PFSK-1 (cell line): ENCODE measurements at regions not wholly inside any gene's neighbourhood (a gene's known extent, or its start where the extent isn't known, plus 50 kb on each side); places are given as distances from the start of the nearest gene placed in this dataset.

Experiments
- FOXP2 ChIP-seq: optimal IDR thresholded peaks from 2 replicates; pipeline ENCODE3; 2011; ENCODE audit warnings: borderline replicate concordance, control low read depth, inconsistent platforms; ENCODE audit not compliant: insufficient read depth; ENCODE audit errors: extremely low read length, extremely low read depth
- TAF1 ChIP-seq: IDR thresholded peaks from 2 replicates; pipeline ENCODE4 v1.6.1; 2012; ENCODE audit warnings: low read length, control low read depth, borderline replicate concordance; ENCODE audit not compliant: insufficient read depth

DNA sequence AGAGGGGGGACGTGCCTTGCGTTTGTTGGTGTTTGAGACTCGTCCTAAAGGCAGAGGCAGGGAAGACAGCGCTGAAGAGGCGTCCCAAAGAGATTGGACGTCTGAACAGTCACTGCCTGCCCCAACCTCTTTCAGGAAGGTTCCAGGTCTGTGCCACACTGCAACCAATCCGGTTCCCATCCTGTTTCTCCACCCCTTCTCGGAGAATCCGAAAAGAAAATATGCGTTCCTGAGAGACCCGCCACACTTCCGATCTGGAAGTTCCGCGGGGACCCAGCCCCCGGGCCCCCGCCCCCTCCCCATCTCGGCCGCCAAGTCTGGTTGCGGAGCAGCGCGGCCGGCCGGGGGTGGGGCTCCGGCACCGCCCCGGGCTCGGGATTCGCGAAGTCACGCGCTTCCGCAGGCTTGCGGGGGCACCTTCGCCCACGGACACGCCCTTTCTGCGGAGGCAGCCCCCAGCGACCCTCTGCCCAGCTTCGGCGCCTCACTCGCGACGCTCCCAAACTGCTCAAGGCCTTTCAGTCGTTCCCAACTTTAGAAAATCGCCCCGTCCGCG lies 124.5 kb upstream of the DPYD start:
- TF ChIP-seq FOXP2 (peak; percentile 3), TAF1 (no peak)
